GM21529 (cell line): ENCODE measurements at regions not wholly inside any gene's neighbourhood (a gene's known extent, or its start where the extent isn't known, plus 50 kb on each side); places are given as distances from the start of the nearest gene placed in this dataset.
"Not testable (repeated sequence)": the region's sequence is repeated elsewhere in the genome, so short reads cannot be mapped to it uniquely, and the experiment has no call there.

ENCODE experiments used
- ATAC-seq: cut with Tn5 transposase; IDR thresholded peaks from one replicate; pipeline ENCODE4 v1.9.1; 2021; ENCODE audit not compliant: unreplicated experiment

GRCh38 chr9:40097992-40098391, 742.5 kb downstream of the SPATA31A1 start:
- not testable (repeated sequence) for ATAC-seq

- not testable (repeated sequence) for ATAC-seq
Measured at GRCh38 chr9:40106003-40106782, 750.7 kb downstream of the SPATA31A1 start.

- ATAC-seq: not testable (repeated sequence)
Measured at GRCh38 chr9:40106783-40107248, 751.3 kb downstream of the SPATA31A1 start.

- not testable (repeated sequence) for ATAC-seq
Measured at GRCh38 chr9:40107251-40107650, 751.8 kb downstream of the SPATA31A1 start.

GRCh38 chr9:40108465-40108864, 753.0 kb downstream of the SPATA31A1 start:
- not testable (repeated sequence) for ATAC-seq

GRCh38 chr9:40110751-40111150, 755.3 kb downstream of the SPATA31A1 start:
- ATAC-seq: not testable (repeated sequence)

GRCh38 chr9:40111571-40111970, 756.1 kb downstream of the SPATA31A1 start:
- not testable (repeated sequence) for ATAC-seq

- ATAC-seq: not testable (repeated sequence)
Measured at GRCh38 chr9:40130598-40130997, 775.1 kb downstream of the SPATA31A1 start.

- peak; percentile 81 for ATAC-seq
Measured at GRCh38 chr9:40169204-40169603, 813.7 kb downstream of the SPATA31A1 start.

GRCh38 chr9:40173316-40173715, 817.8 kb downstream of the SPATA31A1 start:
- ATAC-seq: not testable (repeated sequence)

- not testable (repeated sequence) for ATAC-seq
Measured at GRCh38 chr9:40174035-40174434, 818.6 kb downstream of the SPATA31A1 start.

- not testable (repeated sequence) for ATAC-seq
Measured at GRCh38 chr9:40177403-40177802, 821.9 kb downstream of the SPATA31A1 start.

- ATAC-seq: not testable (repeated sequence)
Measured at GRCh38 chr9:40191403-40191802, 835.9 kb downstream of the SPATA31A1 start.

GRCh38 chr9:40192162-40192561, 836.7 kb downstream of the SPATA31A1 start:
- not testable (repeated sequence) for ATAC-seq

- not testable (repeated sequence) for ATAC-seq
Measured at GRCh38 chr9:40196165-40196714, 840.8 kb downstream of the SPATA31A1 start.

GRCh38 chr9:40196803-40197202, 841.3 kb downstream of the SPATA31A1 start:
- not testable (repeated sequence) for ATAC-seq

GRCh38 chr9:40221596-40222233, 866.2 kb downstream of the SPATA31A1 start:
- ATAC-seq: not testable (repeated sequence)

GRCh38 chr9:40222617-40223200, 867.2 kb downstream of the SPATA31A1 start:
- ATAC-seq: not testable (repeated sequence)

GRCh38 chr9:40223353-40223752, 867.9 kb downstream of the SPATA31A1 start:
- not testable (repeated sequence) for ATAC-seq
